ENCODE measurements at regions not wholly inside any gene's neighbourhood (a gene's known extent, or its start where the extent isn't known, plus 50 kb on each side); places are given as distances from the start of the nearest gene placed in this dataset.

DNA sequence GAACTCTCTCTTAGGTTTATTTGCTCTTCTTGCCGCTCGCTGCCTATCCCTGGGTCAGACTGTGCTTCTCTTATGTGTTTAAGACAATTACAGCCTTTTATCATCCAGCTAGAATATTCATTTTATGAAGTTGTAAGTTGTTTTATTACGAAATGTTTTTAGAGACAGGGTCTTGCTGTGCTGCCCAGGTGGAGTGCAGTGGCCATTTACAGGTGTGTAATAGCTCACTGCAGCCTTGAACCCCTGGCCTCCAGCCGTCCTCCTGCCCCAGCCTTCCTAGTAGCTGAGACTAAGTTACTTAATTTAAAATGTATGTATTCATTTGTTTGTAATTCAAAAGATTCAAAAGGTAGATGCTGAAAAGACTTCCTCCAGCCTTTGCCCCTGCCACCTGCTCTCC is 99.0 kb upstream of the KIF26B start:
- TF ChIP-seq POLR2A (IDR thresholded peaks at IDR 0.05; ENCODE audit: low read depth, low read length): no peak
- FAIRE-seq (no peak), DNase-seq (ENCODE audit: insufficient read length, low spot score) (no peak)

GRCh38 chr1:245054507-245055270 is 100.1 kb upstream of the KIF26B start:
- TF ChIP-seq POLR2A (IDR thresholded peaks at IDR 0.05; ENCODE audit: low read depth, low read length): no peak
- DNase-seq (ENCODE audit: insufficient read length, low spot score): no peak
- no peak for FAIRE-seq

- FAIRE-seq (no peak), DNase-seq (ENCODE audit: insufficient read length, low spot score) (no peak)
- TF ChIP-seq POLR2A (IDR thresholded peaks at IDR 0.05; ENCODE audit: low read depth, low read length): no peak
These were observed 100.7 kb upstream of the KIF26B start for GRCh38 chr1:245054105-245054504.

DNA sequence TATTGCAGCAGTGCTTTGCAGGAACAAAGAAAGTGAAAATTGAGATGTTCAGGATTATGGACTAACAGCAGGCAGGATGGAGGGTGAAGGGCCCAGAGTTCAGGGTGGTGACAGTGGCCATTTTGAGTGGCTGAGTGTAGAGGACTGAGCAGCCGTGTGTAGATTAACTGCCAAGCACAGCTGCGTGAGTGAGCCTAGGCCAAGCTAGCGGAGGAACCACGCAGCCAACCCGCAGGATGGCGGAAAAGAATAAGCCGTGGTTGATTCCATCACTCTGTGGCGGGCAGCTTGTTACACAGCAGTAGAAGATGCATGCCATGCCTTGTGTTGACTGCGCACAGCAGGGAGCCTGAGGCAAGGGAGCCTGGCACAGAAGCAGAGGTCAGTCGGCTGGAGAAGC is 102.5 kb upstream of the KIF26B start:
- DNase-seq (ENCODE audit: insufficient read length, low spot score) (no peak), FAIRE-seq (no peak)

GRCh38 chr1:245051349-245052221 is 103.2 kb upstream of the KIF26B start:
- DNase-seq (ENCODE audit: insufficient read length, low spot score) (no peak), FAIRE-seq (no peak)
- TF ChIP-seq POLR2A (IDR thresholded peaks at IDR 0.05; ENCODE audit: low read depth, low read length): no peak

More for the DNA sequence above, 102.5 kb upstream of the KIF26B start:
- TF ChIP-seq POLR2A (IDR thresholded peaks at IDR 0.05; ENCODE audit: low read depth, low read length): no peak

GRCh38 chr1:245046769-245047168 is 108.0 kb upstream of the KIF26B start:
- DNase-seq (ENCODE audit: insufficient read length, low spot score) (no peak), FAIRE-seq (no peak)
- TF ChIP-seq POLR2A (IDR thresholded peaks at IDR 0.05; ENCODE audit: low read depth, low read length): no peak

- TF ChIP-seq POLR2A (IDR thresholded peaks at IDR 0.05; ENCODE audit: low read depth, low read length): no peak
- FAIRE-seq: no peak
- no peak for DNase-seq (ENCODE audit: insufficient read length, low spot score)
These were observed 108.5 kb upstream of the KIF26B start for GRCh38 chr1:245046315-245046714.

DNA sequence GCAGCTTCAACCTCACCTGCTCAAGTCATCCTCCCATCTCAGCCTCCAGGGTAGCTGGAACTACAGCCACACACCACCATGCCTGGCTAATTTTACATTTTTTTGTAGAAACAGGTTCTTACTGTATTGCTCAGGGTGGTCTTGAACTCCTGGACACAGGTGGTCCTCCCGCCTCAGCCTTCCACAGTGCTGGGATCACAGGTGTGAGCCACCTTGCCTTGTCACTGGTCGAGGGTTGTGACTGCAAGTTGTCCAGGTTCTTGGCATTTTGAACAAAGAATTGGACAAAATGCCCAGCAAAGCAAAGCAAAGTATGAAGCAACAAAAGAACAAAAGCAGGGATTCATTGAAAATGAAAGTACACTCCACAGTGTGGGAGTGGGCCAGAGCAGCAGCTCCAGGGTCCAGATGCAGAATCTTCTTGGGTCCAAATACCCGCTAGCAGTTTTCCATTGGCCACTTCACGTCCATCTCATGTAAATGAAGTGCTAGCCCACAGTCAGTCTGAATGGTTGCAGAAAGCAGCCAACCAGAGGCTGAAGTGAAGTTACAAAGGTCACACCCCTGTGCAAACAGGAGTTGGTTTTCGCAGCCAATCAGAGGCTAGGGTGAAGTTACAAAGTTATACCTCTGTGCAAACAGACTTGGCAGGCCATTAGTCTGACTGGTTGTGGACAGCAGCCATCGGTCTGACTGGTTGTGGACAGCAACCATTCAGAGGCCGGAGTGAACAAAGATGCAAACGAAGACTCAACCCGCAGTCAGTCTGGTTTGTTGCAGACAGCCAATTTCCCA is 109.5 kb upstream of the KIF26B start:
- no peak for TF ChIP-seq POLR2A (IDR thresholded peaks at IDR 0.05; ENCODE audit: low read depth, low read length)
- DNase-seq (ENCODE audit: insufficient read length, low spot score): no peak
- no peak for FAIRE-seq

- FAIRE-seq (no peak), DNase-seq (ENCODE audit: insufficient read length, low spot score) (no peak)
- no peak for TF ChIP-seq POLR2A (IDR thresholded peaks at IDR 0.05; ENCODE audit: low read depth, low read length)
These were observed 111.2 kb upstream of the KIF26B start for GRCh38 chr1:245043611-245043940.

DNA sequence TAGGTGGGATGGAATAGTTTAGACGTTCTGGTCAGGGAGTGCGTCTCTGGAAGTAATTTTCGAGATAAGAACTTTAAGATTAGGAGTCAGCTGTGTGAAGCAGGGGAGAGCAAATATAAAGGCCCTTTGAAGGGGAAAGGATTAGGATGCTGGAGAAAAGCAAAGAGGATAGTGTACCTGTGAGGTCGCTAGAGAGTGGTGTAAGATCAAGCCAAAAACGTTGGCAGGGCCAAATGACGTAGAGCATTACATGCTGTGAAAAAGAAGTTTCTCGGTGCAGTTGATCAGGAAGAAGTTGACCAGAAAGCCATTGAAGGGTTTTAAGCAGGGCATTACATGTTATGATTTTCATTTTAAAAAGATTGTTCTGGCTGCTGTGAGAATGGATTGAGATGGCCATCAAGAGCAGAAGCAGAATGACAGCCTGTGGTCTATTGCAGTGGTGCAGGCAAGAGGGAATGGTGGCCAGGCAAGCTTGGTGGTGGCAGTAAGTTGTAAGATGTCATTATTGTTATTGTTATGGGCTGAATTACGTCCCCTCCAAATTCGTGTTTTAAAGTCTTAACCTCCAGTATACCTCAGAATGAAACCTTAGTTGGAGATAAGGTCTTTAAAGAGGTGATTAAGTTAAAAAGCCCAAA is 113.6 kb upstream of the KIF26B start:
- no peak for DNase-seq (ENCODE audit: insufficient read length, low spot score)
- TF ChIP-seq POLR2A (IDR thresholded peaks at IDR 0.05; ENCODE audit: low read depth, low read length): no peak
- no peak for FAIRE-seq

GRCh38 chr1:245039196-245039595 is 115.6 kb upstream of the KIF26B start:
- no peak for DNase-seq (ENCODE audit: insufficient read length, low spot score)
- no peak for FAIRE-seq
- TF ChIP-seq POLR2A (IDR thresholded peaks at IDR 0.05; ENCODE audit: low read depth, low read length): no peak

DNA sequence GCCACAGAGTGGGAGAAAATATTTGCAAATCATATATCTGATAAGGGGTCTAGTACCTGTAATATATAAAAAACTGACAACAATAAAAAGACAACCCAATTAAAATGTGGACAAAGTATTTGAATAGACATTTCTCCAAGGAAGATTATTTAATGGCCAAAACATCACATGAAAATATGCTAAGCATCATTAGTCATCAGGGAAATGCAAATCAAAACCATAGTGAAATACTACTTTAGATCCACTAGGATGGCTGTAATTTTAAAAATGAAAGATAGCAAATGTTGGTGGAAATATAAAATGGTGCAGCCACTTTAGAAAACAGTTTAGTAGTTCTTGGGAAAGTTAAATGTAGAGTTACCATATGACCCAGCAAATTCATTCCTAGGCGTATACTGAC is 118.7 kb upstream of the KIF26B start:
- TF ChIP-seq POLR2A (IDR thresholded peaks at IDR 0.05; ENCODE audit: low read depth, low read length): no peak
- FAIRE-seq (no peak), DNase-seq (ENCODE audit: insufficient read length, low spot score) (no peak)

DNA sequence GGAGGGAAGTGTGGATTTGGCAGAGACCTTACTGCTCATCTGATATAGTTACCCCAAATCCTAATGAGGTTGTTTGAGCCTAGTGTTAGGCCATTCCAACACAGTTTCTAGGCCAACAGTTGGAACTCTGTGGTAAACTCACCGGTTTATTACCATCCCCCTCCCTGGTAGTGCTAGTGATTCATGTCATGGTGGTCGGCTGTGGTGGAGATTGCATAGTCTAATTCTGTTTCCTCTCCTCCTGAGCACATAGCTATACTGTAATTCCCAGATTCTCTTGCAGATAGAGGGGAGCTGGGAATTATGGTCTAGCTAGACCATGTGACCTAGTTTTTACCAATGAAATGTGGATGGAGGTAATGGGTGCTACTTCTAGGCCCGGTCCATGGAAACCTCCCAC is 123.7 kb upstream of the KIF26B start:
- no peak for FAIRE-seq
- no peak for DNase-seq (ENCODE audit: insufficient read length, low spot score)
- no peak for TF ChIP-seq POLR2A (IDR thresholded peaks at IDR 0.05; ENCODE audit: low read depth, low read length)

- FAIRE-seq: no peak
- TF ChIP-seq POLR2A (IDR thresholded peaks at IDR 0.05; ENCODE audit: low read depth, low read length): no peak
- DNase-seq (ENCODE audit: insufficient read length, low spot score): no peak
These were observed 128.5 kb upstream of the KIF26B start for GRCh38 chr1:245026247-245026646.
